Rectal smooth muscle tissue (tissue), 1 donor: ENCODE measurements at regions not wholly inside any gene's neighbourhood (a gene's known extent, or its start where the extent isn't known, plus 50 kb on each side); places are given as distances from the start of the nearest gene placed in this dataset.

Source experiments
- H3K27ac ChIP-seq: one replicate; pipeline ENCODE4 v1.7.0; 2013; ENCODE audit warnings: low read depth, low read length, inconsistent platforms
- H3K27me3 ChIP-seq: one replicate; pipeline ENCODE4 v1.7.0; 2013; ENCODE audit warnings: low read length; ENCODE audit not compliant: control insufficient read depth, insufficient read depth
- H3K36me3 ChIP-seq: one replicate; pipeline ENCODE4 v1.7.0; 2013; ENCODE audit warnings: low read length; ENCODE audit not compliant: control insufficient read depth, insufficient read depth
- H3K4me1 ChIP-seq: one replicate; pipeline ENCODE4 v1.7.0; 2013; ENCODE audit warnings: low read length; ENCODE audit not compliant: control insufficient read depth, insufficient read depth
- H3K4me3 ChIP-seq: one replicate; pipeline ENCODE4 v1.7.0; 2013; ENCODE audit warnings: low read length
- H3K9ac ChIP-seq: one replicate; pipeline ENCODE4 v1.7.0; 2013; ENCODE audit warnings: low read length

DNA sequence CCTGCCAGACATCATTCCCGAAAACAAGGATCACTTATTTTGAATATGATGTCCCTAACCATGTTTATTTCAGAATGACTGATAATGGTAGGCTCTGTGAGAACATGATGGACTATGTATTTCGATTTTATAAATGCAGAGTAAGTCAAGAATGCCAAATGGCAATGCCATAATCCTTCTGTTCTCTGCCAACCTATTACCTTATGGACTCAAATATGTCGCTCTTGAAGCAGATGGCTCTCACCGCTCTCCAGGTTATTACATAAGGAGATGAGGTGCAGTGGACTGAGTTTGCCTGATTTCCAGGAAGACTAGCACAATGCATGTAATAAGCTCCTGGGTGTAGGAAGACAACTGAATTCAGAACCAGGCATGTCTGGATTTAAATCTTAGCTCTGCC, 227.2 kb downstream of the BTG1 start:
- Histone ChIP-seq H3K27ac (no peak overlapping the region), H3K36me3 (no peaks in the 10 kb centered on the region), H3K4me1 (no peaks in the 10 kb centered on the region), H3K9ac (no peak overlapping the region), H3K4me3 (no peak overlapping the region), H3K27me3 (no peaks in the 10 kb centered on the region)

DNA sequence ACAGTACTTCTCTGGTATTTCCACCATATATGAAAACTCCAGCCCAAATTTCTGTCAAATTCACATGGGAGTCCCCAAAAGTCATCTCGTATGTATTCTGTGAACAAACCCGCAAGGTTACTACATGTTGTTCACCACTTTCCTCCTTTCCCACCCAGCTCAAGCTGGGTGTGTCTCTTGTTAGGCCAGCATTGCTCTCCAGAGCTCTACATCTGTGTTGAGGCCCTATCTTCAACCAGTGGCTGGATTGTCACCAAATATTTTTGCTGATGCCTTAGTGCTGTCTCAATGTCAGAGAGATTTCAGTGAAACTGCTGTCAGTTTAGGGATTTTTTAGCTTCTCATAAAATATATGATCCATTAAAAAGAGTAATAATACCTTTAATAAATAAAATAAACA, 230.9 kb downstream of the BTG1 start:
- no peaks in the 10 kb centered on the region for H3K4me1 ChIP-seq
- no peaks in the 10 kb centered on the region for H3K27me3 ChIP-seq
- H3K36me3 ChIP-seq, result no peaks in the 10 kb centered on the region
- no peak overlapping the region for H3K27ac ChIP-seq
- no peak overlapping the region for H3K9ac ChIP-seq
- no peak overlapping the region for H3K4me3 ChIP-seq

DNA sequence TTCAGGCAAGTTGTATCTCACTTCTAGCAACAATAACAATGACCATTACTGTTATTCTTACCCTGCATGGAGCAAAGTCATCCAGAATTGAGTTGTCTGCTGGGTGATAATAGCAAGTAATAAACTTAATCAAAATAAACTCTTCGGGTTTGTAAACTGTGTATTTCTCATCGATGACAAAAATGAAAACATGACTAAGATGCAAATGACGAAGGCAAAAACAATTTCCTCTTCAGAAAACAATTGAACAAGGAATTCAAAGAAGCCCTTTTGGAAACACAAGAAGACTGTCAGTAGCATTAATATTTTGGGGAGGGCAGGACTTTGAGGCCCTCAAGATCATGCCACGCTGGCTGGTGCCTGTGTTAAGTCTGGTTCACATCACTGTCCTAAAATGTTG, 232.0 kb downstream of the BTG1 start:
- no peak overlapping the region for H3K27ac ChIP-seq
- no peak overlapping the region for H3K9ac ChIP-seq
- H3K4me3 ChIP-seq, result no peak overlapping the region
- no peaks in the 10 kb centered on the region for H3K27me3 ChIP-seq
- no peaks in the 10 kb centered on the region for H3K36me3 ChIP-seq
- no peaks in the 10 kb centered on the region for H3K4me1 ChIP-seq

DNA sequence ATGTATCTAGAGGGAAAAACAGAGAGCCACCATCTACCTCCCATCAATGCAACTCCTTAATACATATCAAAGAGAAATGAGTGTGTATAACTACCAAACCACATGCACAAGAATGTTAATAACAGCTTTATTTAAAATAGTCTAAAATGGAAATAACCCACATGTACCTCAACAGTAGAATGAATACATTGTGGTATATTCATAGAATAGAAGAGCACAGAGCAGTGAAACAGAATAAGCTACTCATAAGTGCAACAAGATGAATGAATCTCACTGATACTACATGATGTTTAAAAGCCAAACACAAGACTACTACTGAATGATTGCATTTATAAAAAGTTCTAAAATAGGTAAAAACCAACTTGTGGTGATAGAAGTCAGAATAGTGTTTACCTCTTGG, 232.5 kb downstream of the BTG1 start:
- Histone ChIP-seq H3K9ac (no peak overlapping the region), H3K36me3 (no peaks in the 10 kb centered on the region), H3K4me1 (no peaks in the 10 kb centered on the region)

DNA sequence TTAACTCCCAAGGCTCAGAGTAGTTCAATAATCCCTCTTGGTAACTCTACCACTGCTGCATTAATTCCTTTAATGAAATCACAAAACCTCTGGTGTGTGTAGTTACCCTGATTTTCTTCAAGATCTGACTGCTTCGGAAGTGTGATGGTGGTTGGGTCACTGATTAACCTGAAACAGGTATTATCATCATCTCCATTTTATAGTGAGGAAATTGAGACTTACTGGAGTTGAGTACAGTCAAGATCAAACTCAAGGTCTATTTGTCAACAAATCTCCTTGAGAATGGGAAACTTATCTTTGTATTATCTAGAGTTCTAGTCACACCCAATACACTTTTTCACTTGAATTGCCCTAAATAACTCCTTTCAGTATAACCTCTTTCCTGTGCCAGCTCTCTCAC, 233.5 kb downstream of the BTG1 start:
- H3K4me3 ChIP-seq, result no peak overlapping the region
- H3K36me3 ChIP-seq, result no peaks in the 10 kb centered on the region
- no peak overlapping the region for H3K27ac ChIP-seq
- no peak overlapping the region for H3K9ac ChIP-seq
- no peaks in the 10 kb centered on the region for H3K27me3 ChIP-seq
- H3K4me1 ChIP-seq, result no peaks in the 10 kb centered on the region

More for the DNA sequence above, 232.5 kb downstream of the BTG1 start:
- Histone ChIP-seq H3K27me3 (no peaks in the 10 kb centered on the region), H3K27ac (no peak overlapping the region), H3K4me3 (no peak overlapping the region)

DNA sequence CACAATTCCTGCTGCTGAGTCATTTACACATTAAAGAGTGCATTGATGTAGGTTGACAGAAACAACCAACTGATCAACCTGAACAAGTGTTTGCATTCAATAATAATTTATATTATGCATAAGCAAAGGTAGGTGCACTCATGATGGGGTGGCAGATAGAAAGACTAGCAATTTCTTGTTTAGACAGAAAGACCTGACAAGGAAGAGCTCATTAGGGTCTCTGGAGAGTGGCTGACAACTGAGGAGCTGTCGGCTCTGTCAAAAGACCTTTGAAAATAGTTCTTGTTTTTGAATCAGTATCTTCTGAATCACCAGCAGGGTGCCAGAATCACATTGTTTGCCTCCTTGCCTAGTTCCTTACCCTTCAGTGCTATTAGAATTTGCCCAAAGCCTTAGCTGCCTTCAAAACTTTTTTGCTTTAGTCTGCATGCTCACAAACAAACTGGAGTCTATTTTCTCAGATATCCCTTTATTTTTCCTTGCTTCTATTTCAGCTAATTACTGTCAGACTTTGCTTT, 234.7 kb downstream of the BTG1 start:
- no peaks in the 10 kb centered on the region for H3K36me3 ChIP-seq
- no peaks in the 10 kb centered on the region for H3K27me3 ChIP-seq
- no peak overlapping the region for H3K4me3 ChIP-seq
- H3K9ac ChIP-seq, result no peak overlapping the region
- H3K4me1 ChIP-seq, result no peaks in the 10 kb centered on the region
- H3K27ac ChIP-seq, result no peak overlapping the region

DNA sequence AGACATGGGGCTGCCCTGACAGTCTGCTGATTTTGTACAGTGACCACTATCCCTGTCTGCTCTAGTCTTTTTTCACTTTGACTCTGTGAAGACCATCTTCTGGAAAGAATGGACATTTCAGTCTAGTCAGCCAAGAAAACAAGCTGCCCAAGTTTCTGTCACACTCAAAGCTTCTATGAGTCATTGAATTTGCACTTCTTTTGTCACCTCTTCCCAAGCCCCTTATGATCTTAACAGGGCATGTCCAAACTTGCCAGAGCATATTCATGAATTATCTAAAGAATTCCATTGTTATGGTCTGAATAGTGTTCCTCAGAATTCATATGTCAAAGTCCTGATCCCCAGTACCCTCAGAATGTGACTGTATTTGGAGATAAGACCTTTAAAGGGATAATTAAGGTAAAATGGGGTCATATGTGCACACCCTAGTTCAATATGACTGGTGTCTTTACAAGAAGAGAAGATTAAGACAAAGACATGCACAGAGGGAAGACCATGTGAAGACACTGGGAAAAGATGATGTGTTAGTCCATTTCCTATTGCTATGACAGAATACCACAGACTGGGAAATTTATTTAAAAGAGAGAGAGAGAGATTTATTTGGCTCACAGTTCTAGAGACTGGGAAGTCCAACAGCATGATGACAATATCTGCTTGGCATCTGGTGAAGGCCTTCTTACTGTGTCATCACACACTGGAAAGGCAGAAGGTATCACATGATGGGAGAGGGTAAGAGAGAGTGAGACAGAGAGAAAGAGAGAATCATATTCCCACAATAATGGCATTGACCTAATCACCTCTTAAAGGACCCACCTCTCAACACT, 242.6 kb downstream of the BTG1 start:
- Histone ChIP-seq H3K4me3 (no peak overlapping the region), H3K9ac (no peak overlapping the region), H3K36me3 (no peaks in the 10 kb centered on the region), H3K27me3 (no peaks in the 10 kb centered on the region), H3K4me1 (no peaks in the 10 kb centered on the region), H3K27ac (no peak overlapping the region)

DNA sequence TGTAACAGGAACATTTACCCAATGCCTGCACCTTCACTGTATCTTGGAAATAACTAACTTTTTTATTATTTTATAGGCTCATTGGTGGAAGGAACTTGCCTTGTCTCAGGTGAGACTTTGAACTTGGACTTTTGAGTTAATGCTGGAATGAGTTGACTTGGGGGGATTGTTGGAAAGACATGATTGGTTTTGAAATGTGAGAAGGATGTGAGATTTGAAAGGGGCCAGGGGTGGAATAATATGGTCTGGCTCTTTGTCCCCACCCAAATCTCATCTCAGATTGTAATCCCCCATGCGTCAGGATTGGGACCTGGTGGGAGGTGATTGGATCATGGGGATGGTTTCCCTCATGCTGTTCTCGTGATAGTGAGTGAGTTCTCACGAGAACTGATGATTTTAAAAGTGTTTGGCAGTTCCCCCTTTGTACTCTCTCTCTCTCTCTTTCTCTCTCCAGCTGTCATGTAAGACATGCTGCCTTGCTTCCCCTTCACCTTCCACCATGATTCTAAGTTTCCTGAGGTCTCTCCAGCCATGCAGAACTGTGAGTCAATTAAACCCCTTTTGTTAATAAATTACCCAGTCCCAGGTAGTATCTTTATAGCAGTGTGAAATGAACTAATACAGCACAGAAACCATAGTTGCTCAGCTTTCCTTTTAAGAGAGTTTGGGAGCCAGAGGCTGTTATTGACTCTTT, 244.1 kb downstream of the BTG1 start:
- Histone ChIP-seq H3K36me3 (no peaks in the 10 kb centered on the region), H3K27me3 (no peaks in the 10 kb centered on the region), H3K4me1 (peaks cover 2% of the 10 kb centered on the region), H3K27ac (no peak overlapping the region), H3K9ac (no peak overlapping the region), H3K4me3 (no peak overlapping the region)

DNA sequence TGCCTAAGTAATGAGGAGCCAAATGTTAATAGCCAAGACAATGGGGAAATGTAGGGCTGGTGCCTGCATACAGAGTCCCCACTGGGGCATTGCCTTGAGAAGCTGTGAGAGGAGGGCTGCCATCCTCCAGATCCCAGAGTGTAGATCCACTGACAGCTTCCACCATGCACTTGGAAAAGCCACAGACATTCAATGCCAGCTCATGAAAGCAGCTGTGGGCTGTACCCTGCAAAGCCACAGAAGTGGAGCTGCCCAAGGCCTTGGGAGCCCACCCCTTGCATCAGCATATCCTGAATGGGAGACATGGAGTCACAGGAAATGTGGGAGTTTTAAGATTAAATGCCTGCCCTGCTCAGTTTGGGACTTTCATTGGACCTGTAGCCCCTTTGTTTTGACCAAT, 244.7 kb downstream of the BTG1 start:
- H3K4me1 ChIP-seq, result peaks cover 2% of the 10 kb centered on the region
- H3K36me3 ChIP-seq, result no peaks in the 10 kb centered on the region
- no peak overlapping the region for H3K27ac ChIP-seq
- H3K9ac ChIP-seq, result no peak overlapping the region
- no peak overlapping the region for H3K4me3 ChIP-seq
- H3K27me3 ChIP-seq, result no peaks in the 10 kb centered on the region

DNA sequence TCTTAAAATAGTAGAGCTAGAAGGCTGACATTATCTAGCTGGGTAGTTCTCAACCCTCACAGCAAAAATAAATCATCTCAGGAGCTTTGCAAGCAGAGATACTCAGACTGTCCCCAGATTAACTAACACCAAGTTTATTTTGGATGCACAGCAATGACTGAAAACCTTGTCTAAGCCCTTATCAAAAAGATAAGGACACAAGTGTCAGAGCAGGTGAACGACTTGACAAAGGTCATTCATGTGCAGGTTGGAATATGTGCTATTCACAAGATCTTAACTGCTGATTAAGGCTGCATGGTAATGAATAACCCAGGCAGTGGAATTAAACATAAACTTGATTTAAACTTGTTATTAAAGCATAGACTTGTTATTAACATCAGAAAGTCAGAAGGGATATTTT, 246.6 kb downstream of the BTG1 start:
- Histone ChIP-seq H3K27ac (no peak overlapping the region), H3K9ac (no peak overlapping the region), H3K4me3 (no peak overlapping the region), H3K4me1 (peaks cover 2% of the 10 kb centered on the region), H3K36me3 (no peaks in the 10 kb centered on the region), H3K27me3 (no peaks in the 10 kb centered on the region)

DNA sequence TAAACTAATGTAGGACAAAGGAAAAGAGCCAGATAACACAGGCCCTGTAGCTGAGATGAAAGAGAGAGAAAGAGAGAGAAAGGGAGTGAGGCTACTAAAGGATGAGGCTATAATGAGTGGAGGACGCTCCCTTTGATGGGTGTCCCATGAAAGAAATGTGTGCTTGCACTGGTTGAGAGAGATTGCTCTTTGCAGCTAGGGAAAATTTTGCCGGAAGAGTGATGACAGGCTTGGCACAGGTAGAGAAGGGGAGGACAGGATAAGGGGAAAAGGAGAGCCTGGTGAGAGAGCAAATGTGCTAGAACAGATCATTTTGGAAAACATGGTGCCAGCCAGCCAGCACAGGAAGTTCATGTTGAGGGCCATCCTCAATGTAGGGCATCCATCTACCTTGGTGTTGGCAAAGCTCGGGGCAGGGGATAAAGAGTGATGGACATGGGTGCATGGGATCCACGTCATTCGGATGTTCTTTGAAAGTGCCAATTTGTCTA, 248.6 kb downstream of the BTG1 start:
- no peak overlapping the region for H3K27ac ChIP-seq
- H3K4me3 ChIP-seq, result no peak overlapping the region
- peaks cover 2% of the 10 kb centered on the region for H3K4me1 ChIP-seq
- no peaks in the 10 kb centered on the region for H3K36me3 ChIP-seq
- H3K27me3 ChIP-seq, result no peaks in the 10 kb centered on the region
- no peak overlapping the region for H3K9ac ChIP-seq

DNA sequence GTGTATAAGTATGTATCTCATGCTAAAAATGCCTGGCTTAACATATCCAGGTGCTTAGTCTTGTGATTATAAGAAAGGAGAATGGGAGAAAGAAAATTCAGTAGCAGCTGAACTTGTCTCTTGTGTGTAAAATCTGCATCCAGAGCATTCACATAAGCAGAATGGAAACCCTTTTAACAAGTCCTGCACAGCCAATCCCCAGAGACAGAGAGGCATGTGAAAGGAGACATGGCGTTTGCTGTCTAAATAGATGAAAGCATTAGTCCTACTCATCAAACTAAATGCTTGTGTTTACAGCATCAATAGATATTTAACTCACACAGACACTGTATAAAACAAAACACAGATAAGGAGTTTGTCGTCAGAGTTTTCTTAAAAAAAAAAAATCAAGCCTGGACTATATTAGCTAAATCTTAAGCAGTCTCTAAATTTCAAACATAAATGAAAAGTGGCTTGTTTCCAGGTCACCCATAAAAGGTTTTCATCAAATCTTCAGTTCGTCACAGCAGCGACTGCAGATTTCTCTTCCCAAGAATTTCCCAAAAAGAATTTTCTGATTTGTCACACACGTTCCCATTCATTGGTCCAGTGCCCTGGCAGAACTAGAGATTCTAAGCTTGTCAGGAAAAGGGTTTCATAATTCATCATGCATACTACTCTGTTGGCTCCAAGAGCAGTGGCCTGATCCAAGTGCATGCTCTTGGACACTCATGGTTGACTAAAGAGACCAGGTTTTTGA, 249.2 kb downstream of the BTG1 start:
- no peaks in the 10 kb centered on the region for H3K36me3 ChIP-seq
- H3K4me1 ChIP-seq, result peaks cover 2% of the 10 kb centered on the region
- H3K27ac ChIP-seq, result no peak overlapping the region
- H3K27me3 ChIP-seq, result no peaks in the 10 kb centered on the region
- H3K9ac ChIP-seq, result no peak overlapping the region
- no peak overlapping the region for H3K4me3 ChIP-seq
